ENCODE measurements at regions not wholly inside any gene's neighbourhood (a gene's known extent, or its start where the extent isn't known, plus 50 kb on each side); places are given as distances from the start of the nearest gene placed in this dataset.

GRCh38 chr18:24669015-24669414, 208.6 kb downstream of the HRH4 start:
- ChIA-PET POLR2A (no interaction called here), CTCF (no interaction called here)
- TF ChIP-seq CTCF (IDR thresholded peaks at IDR 0.05; ENCODE audit: control extremely low read depth, extremely low read depth, low read depth, missing control alignments) = no peak
- DNase-seq (ENCODE audit: extremely low spot score) = no peak

GRCh38 chr18:24669502-24669901, 209.1 kb downstream of the HRH4 start:
- no peak for TF ChIP-seq CTCF (IDR thresholded peaks at IDR 0.05; ENCODE audit: control extremely low read depth, extremely low read depth, low read depth, missing control alignments)
- ChIA-PET CTCF (no interaction called here), POLR2A (no interaction called here)
- DNase-seq (ENCODE audit: extremely low spot score) = no peak

- POLR2A ChIA-PET = no interaction called here
Observed at GRCh38 chr18:24672165-24672941, 211.9 kb downstream of the HRH4 start.

GRCh38 chr18:24674200-24674599, 213.8 kb downstream of the HRH4 start:
- TF ChIP-seq CTCF (IDR thresholded peaks at IDR 0.05; ENCODE audit: control extremely low read depth, extremely low read depth, low read depth, missing control alignments) = no peak
- CTCF ChIA-PET = no interaction called here
- POLR2A ChIA-PET = no interaction called here
- DNase-seq (ENCODE audit: extremely low spot score) = no peak

More at GRCh38 chr18:24672165-24672941, 211.9 kb downstream of the HRH4 start:
- DNase-seq (ENCODE audit: extremely low spot score) = no peak
- no peak for TF ChIP-seq CTCF (IDR thresholded peaks at IDR 0.05; ENCODE audit: control extremely low read depth, extremely low read depth, low read depth, missing control alignments)
- CTCF ChIA-PET = no interaction called here

GRCh38 chr18:24674605-24675004, 214.2 kb downstream of the HRH4 start:
- ChIA-PET CTCF (no interaction called here), POLR2A (no interaction called here)
- no peak for DNase-seq (ENCODE audit: extremely low spot score)
- no peak for TF ChIP-seq CTCF (IDR thresholded peaks at IDR 0.05; ENCODE audit: control extremely low read depth, extremely low read depth, low read depth, missing control alignments)

GRCh38 chr18:24677011-24677410, 216.6 kb downstream of the HRH4 start:
- CTCF ChIA-PET = no interaction called here
- POLR2A ChIA-PET = no interaction called here
- DNase-seq (ENCODE audit: extremely low spot score) = no peak
- no peak for TF ChIP-seq CTCF (IDR thresholded peaks at IDR 0.05; ENCODE audit: control extremely low read depth, extremely low read depth, low read depth, missing control alignments)
